ENCODE measurements at regions not wholly inside any gene's neighbourhood (a gene's known extent, or its start where the extent isn't known, plus 50 kb on each side); places are given as distances from the start of the nearest gene placed in this dataset.

DNA sequence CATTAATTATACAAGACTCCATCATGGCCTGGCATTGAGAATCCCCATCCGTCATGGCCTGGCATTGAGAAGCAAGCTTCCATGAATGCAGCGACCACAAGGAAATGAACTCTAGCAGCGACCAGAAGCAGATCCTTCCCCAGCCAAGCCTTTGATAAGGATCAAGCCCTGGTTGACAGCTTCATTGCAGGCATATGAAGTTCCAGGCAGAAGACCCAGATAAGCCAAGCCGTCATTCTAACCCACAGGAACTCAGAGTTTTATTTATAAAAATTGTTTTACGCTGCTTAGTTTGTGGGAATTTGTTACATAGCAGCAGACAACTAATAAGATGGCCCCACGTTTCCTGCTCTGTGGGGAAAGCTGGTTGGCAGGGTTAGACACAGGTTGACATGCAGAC is 642.3 kb downstream of the GATA3 start:
- TF ChIP-seq EZH2 (IDR thresholded peaks at IDR 0.05; ENCODE audit: insufficient read depth, poor library complexity, severe bottlenecking): no peak
- TF ChIP-seq EZH2phosphoT487 (IDR thresholded peaks at IDR 0.05; ENCODE audit: insufficient read depth, low read depth): no peak
